Neural progenitor cell (in vitro differentiated cells): ENCODE measurements at regions not wholly inside any gene's neighbourhood (a gene's known extent, or its start where the extent isn't known, plus 50 kb on each side); places are given as distances from the start of the nearest gene placed in this dataset.

Experiments used
- DNase-seq: peaks from one replicate; pipeline ENCODE4 v3.0.0-alpha.2; 2016; ENCODE audit warnings: low spot score
- H2AFZ ChIP-seq: fragments of 200-600 bp; sonication (generic); replicated peaks from 2 replicates; pipeline ENCODE4 v1.6.1; 2016; ENCODE audit warnings: antibody characterized with exemption
- H3F3A ChIP-seq: fragments of 200-600 bp; sonication (generic); 2 replicates; pipeline ENCODE4 v1.6.1; 2016; ENCODE audit warnings: antibody characterized with exemption, low read depth
- H3K27ac ChIP-seq: fragments of 200-600 bp; sonication (generic); 2 replicates; pipeline ENCODE4 v1.5.1; 2016; ENCODE audit warnings: mild to moderate bottlenecking
- H3K27me3 ChIP-seq: fragments of 200-600 bp; sonication (generic); 2 replicates; pipeline ENCODE4 v1.6.1; 2016; ENCODE audit warnings: mild to moderate bottlenecking, moderate library complexity
- H3K36me3 ChIP-seq: fragments of 200-600 bp; sonication (generic); 2 replicates; pipeline ENCODE4 v1.5.1; 2016
- H3K4me1 ChIP-seq: fragments of 200-600 bp; sonication (generic); 2 replicates; pipeline ENCODE4 v1.6.1; 2016; ENCODE audit warnings: mixed run types
- H3K4me2 ChIP-seq: fragments of 200-600 bp; sonication (generic); 2 replicates; pipeline ENCODE4 v1.6.1; 2016
- H3K4me3 ChIP-seq: fragments of 200-600 bp; sonication (generic); 2 replicates; pipeline ENCODE4 v1.5.1; 2016
- H3K79me2 ChIP-seq: fragments of 200-600 bp; sonication (generic); 2 replicates; pipeline ENCODE4 v1.6.1; 2016; ENCODE audit warnings: low read depth
- H3K9ac ChIP-seq: fragments of 200-600 bp; sonication (generic); 2 replicates; pipeline ENCODE4 v1.6.1; 2016
- H3K9me3 ChIP-seq: fragments of 200-600 bp; sonication (generic); 2 replicates; pipeline ENCODE4 v1.5.1; 2016; ENCODE audit warnings: low read depth
- H4K20me1 ChIP-seq: fragments of 200-600 bp; sonication (generic); 2 replicates; pipeline ENCODE4 v1.6.1; 2016; ENCODE audit warnings: low read depth
- H3K27ac Mint-ChIP-seq: 3 replicates; pipeline ENCODE4 v1.8.0; 2021; ENCODE audit warnings: mixed read lengths
- H3K27me3 Mint-ChIP-seq: 2 replicates; pipeline ENCODE4 v1.8.0; 2022; ENCODE audit warnings: low read depth, mild to moderate bottlenecking, inconsistent platforms, moderate library complexity, mixed read lengths; ENCODE audit not compliant: insufficient read depth
- H3K36me3 Mint-ChIP-seq: 3 replicates; pipeline ENCODE4 v1.8.0; 2021; ENCODE audit warnings: mixed read lengths
- H3K4me1 Mint-ChIP-seq: 3 replicates; pipeline ENCODE4 v1.8.0; 2021; ENCODE audit warnings: mixed read lengths
- H3K4me3 Mint-ChIP-seq: 3 replicates; pipeline ENCODE4 v1.8.0; 2021; ENCODE audit warnings: mild to moderate bottlenecking, moderate library complexity, mixed read lengths
- H3K9me3 Mint-ChIP-seq: 3 replicates; pipeline ENCODE4 v1.8.0; 2020; ENCODE audit warnings: mixed read lengths
- CTCF ChIP-seq: fragments of 200-600 bp; sonication (generic); IDR thresholded peaks from 2 replicates; pipeline ENCODE4 v1.5.1; 2017; ENCODE audit warnings: antibody characterized with exemption, mild to moderate bottlenecking
- EZH2 ChIP-seq: fragments of 200-600 bp; sonication (generic); IDR thresholded peaks from 2 replicates; pipeline ENCODE4 v1.6.1; 2017; ENCODE audit warnings: antibody characterized with exemption, mild to moderate bottlenecking, moderate library complexity
- EZH2phosphoT487 ChIP-seq: fragments of 200-600 bp; sonication (generic); IDR thresholded peaks from 2 replicates; pipeline ENCODE4 v1.6.1; 2017; ENCODE audit warnings: antibody characterized with exemption

GRCh38 chr17:72267601-72268000, 146.8 kb downstream of the SOX9 start:
- Mint-ChIP-seq H3K36me3 (no peaks in the 10 kb centered on the region), H3K27me3 (peaks cover 7% of the 10 kb centered on the region), H3K4me1 (peaks cover 11% of the 10 kb centered on the region), H3K4me3 (no peak overlapping the region), H3K9me3 (no peaks in the 10 kb centered on the region), H3K27ac (no peak overlapping the region)
- H3K9me3 ChIP-seq = no peaks in the 10 kb centered on the region
- H3K27ac ChIP-seq = no peak overlapping the region
- H3F3A ChIP-seq = no peaks in the 10 kb centered on the region
- no peak overlapping the region for H3K9ac ChIP-seq
- H2AFZ ChIP-seq = peak overlapping the region; percentile 52
- no peak for DNase-seq
- no peaks in the 10 kb centered on the region for H3K36me3 ChIP-seq
- TF ChIP-seq EZH2phosphoT487 = no peak
- TF ChIP-seq CTCF = no peak
- no peak for TF ChIP-seq EZH2
- no peak overlapping the region for H3K4me2 ChIP-seq
- no peaks in the 10 kb centered on the region for H3K79me2 ChIP-seq
- H4K20me1 ChIP-seq = no peaks in the 10 kb centered on the region
- no peaks in the 10 kb centered on the region for H3K27me3 ChIP-seq
- peaks cover 23% of the 10 kb centered on the region for H3K4me1 ChIP-seq
- no peak overlapping the region for H3K4me3 ChIP-seq

- peak overlapping the region; percentile 38 for H3K27ac Mint-ChIP-seq
- TF ChIP-seq EZH2 (no peak), CTCF (no peak), EZH2phosphoT487 (no peak)
- no peaks in the 10 kb centered on the region for H3K36me3 ChIP-seq
- H3K27me3 ChIP-seq = no peaks in the 10 kb centered on the region
- no peak overlapping the region for H3K4me3 ChIP-seq
- no peak overlapping the region for H3K27ac ChIP-seq
- no peaks in the 10 kb centered on the region for H3K9me3 Mint-ChIP-seq
- no peaks in the 10 kb centered on the region for H3K9me3 ChIP-seq
- DNase-seq = no peak
- no peaks in the 10 kb centered on the region for H3K79me2 ChIP-seq
- H3K4me2 ChIP-seq = no peak overlapping the region
- peaks cover 7% of the 10 kb centered on the region for H3K27me3 Mint-ChIP-seq
- H3K4me1 Mint-ChIP-seq = peaks cover 11% of the 10 kb centered on the region
- no peaks in the 10 kb centered on the region for H4K20me1 ChIP-seq
- H3K9ac ChIP-seq = no peak overlapping the region
- no peaks in the 10 kb centered on the region for H3K36me3 Mint-ChIP-seq
- peaks cover 27% of the 10 kb centered on the region for H3K4me1 ChIP-seq
- no peaks in the 10 kb centered on the region for H3F3A ChIP-seq
- H2AFZ ChIP-seq = no peak overlapping the region
- H3K4me3 Mint-ChIP-seq = no peak overlapping the region
Measured at GRCh38 chr17:72268431-72268830, 147.6 kb downstream of the SOX9 start.

DNA sequence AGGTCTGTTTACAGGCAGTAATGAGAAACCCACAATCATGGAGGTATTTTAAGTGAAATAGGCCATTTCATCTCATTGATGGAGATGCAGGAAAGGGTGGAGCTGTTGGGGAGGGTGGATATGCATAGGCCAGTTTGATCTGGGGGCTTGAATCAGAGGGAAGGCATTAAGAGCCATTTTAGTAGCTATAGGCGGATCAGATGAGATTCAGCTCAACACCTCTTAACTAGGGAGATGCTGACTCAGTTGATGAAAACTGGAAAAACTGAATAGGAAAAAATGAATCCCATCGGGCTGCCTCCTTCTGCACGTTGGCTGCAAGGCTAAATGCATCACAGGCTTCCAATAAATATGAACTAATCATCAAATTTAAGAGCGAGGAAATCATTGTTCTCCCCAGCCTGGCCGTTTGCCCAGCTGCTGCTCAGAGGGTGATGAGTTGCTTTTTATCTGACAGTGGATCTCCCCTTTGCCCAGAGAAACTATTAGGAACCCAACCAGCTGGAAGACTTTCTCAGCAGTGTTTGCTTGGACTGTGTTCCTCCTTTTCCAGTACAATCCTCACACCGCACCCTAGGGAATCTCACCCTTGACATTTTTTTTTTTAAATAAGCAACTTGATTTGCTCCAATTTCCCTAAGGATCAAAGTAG, 149.6 kb downstream of the SOX9 start:
- no peaks in the 10 kb centered on the region for H3K27me3 ChIP-seq

More for the DNA sequence above, 149.6 kb downstream of the SOX9 start:
- Histone ChIP-seq H2AFZ (no peak overlapping the region), H3K36me3 (no peaks in the 10 kb centered on the region), H3K4me2 (no peak overlapping the region), H3K9me3 (no peaks in the 10 kb centered on the region), H3K4me3 (no peak overlapping the region), H3K4me1 (peaks cover 26% of the 10 kb centered on the region), H4K20me1 (no peaks in the 10 kb centered on the region), H3K79me2 (no peaks in the 10 kb centered on the region), H3K27ac (no peak overlapping the region), H3K9ac (no peak overlapping the region), H3F3A (no peaks in the 10 kb centered on the region)
- no peak for TF ChIP-seq EZH2
- TF ChIP-seq EZH2phosphoT487 = no peak
- TF ChIP-seq CTCF = no peak
- Mint-ChIP-seq H3K27ac (no peak overlapping the region), H3K36me3 (no peaks in the 10 kb centered on the region), H3K4me1 (peaks cover 11% of the 10 kb centered on the region), H3K27me3 (peaks cover 5% of the 10 kb centered on the region), H3K4me3 (no peak overlapping the region), H3K9me3 (peaks cover 1% of the 10 kb centered on the region)
- no peak for DNase-seq
